ENCODE measurements at regions not wholly inside any gene's neighbourhood (a gene's known extent, or its start where the extent isn't known, plus 50 kb on each side); places are given as distances from the start of the nearest gene placed in this dataset.

- Histone ChIP-seq H3K4me3 (no peak overlapping the region), H3K4me1 (no peaks in the 10 kb centered on the region), H3K27ac (no peak overlapping the region), H3K27me3 (no peaks in the 10 kb centered on the region), H3K9me3 (peaks cover 0 to 5% (median 5%) of the 10 kb centered on the region in 3 donors), H3K36me3 (no peaks in the 10 kb centered on the region)
- no peak for TF ChIP-seq CTCF (IDR thresholded peaks at IDR 0.05)
- no peak for DNase-seq
- intact Hi-C loops (cut with DNase I; ENCODE audit: low total_unique reads): no loop called here
Measured at GRCh38 chr1:195576641-195577040, 1031.6 kb downstream of the KCNT2 start.

- peaks cover 0 to 5% (median 5%) of the 10 kb centered on the region in 3 donors for H3K9me3 ChIP-seq
- no peak overlapping the region for H3K4me3 ChIP-seq
- no peak for TF ChIP-seq CTCF (IDR thresholded peaks at IDR 0.05)
- no peaks in the 10 kb centered on the region for H3K36me3 ChIP-seq
- no peaks in the 10 kb centered on the region for H3K27me3 ChIP-seq
- DNase-seq: no peak
- no peak overlapping the region for H3K27ac ChIP-seq
- intact Hi-C loops (cut with DNase I; ENCODE audit: low total_unique reads): no loop called here
- H3K4me1 ChIP-seq: no peaks in the 10 kb centered on the region
Measured at GRCh38 chr1:195574511-195574910, 1033.7 kb downstream of the KCNT2 start.

GRCh38 chr1:195569934-195570333 lies 1038.3 kb downstream of the KCNT2 start:
- Histone ChIP-seq H3K36me3 (no peaks in the 10 kb centered on the region), H3K27me3 (no peaks in the 10 kb centered on the region), H3K4me3 (no peak overlapping the region), H3K9me3 (peaks cover 0 to 5% (median 5%) of the 10 kb centered on the region in 3 donors), H3K27ac (no peak overlapping the region), H3K4me1 (no peaks in the 10 kb centered on the region)
- DNase-seq: no peak
- TF ChIP-seq CTCF (IDR thresholded peaks at IDR 0.05): no peak
- intact Hi-C loops (cut with DNase I; ENCODE audit: low total_unique reads): no loop called here

DNA sequence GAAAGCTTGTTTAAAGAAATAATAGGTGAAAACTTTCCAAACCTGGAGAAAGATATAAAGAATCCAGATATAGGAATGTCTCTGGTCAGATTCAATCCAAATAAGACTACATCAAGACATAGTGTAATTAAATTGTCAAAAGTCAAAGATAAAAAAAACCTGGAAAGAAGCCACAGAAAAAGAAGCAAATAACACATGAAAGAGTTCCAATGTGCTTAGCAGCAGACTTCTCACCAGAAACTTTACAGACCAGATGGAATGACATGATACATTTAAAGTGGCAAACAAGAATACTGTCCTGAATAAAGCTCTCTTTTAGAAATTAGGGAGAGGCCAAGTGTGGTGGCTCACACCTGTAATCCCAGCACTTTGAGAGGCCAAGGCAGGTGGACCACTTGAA lies 1039.9 kb downstream of the KCNT2 start:
- no peaks in the 10 kb centered on the region for H3K36me3 ChIP-seq
- DNase-seq: no peak
- H3K4me3 ChIP-seq: no peak overlapping the region
- no peak overlapping the region for H3K27ac ChIP-seq
- intact Hi-C loops (cut with DNase I; ENCODE audit: low total_unique reads): no loop called here
- peaks cover 0 to 5% (median 5%) of the 10 kb centered on the region in 3 donors for H3K9me3 ChIP-seq
- H3K4me1 ChIP-seq: no peaks in the 10 kb centered on the region
- no peak for TF ChIP-seq CTCF (IDR thresholded peaks at IDR 0.05)
- no peaks in the 10 kb centered on the region for H3K27me3 ChIP-seq

DNA sequence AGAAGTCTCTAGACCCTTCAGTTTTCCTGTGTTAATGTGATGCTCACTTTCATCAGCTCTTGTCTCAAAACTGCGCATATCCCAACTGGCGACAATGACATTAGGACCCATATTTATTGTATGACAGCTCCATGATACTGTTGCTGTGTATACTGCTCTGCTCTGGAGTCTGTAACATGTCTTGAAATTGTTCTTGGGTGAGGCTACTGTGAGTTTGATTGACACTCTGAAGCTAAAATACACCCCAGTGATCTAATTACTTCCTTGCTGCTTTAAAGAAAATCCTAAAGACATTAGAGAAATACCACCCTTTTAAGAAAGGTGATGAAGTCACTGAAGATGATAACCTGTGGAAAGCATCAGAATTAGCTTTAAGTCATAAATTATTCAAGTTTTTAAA lies 1046.2 kb downstream of the KCNT2 start:
- Histone ChIP-seq H3K4me1 (no peaks in the 10 kb centered on the region), H3K27ac (no peak overlapping the region), H3K27me3 (no peaks in the 10 kb centered on the region), H3K9me3 (no peaks in the 10 kb centered on the region), H3K4me3 (no peak overlapping the region), H3K36me3 (no peaks in the 10 kb centered on the region)
- intact Hi-C loops (cut with DNase I; ENCODE audit: low total_unique reads): no loop called here
- TF ChIP-seq CTCF (IDR thresholded peaks at IDR 0.05): no peak
- no peak for DNase-seq

Data from tibial artery (tissue), 4 donors.